Mucosa of rectum (tissue), 2 donors: ENCODE measurements at regions not wholly inside any gene's neighbourhood (a gene's known extent, or its start where the extent isn't known, plus 50 kb on each side); places are given as distances from the start of the nearest gene placed in this dataset.
"Not testable (repeated sequence)": the region's sequence is repeated elsewhere in the genome, so short reads cannot be mapped to it uniquely, and the experiment has no call there.

ENCODE experiments used
- H3K27ac ChIP-seq, 2 donors: one replicate each; pipeline ENCODE4 v1.7.0; 2013; ENCODE audit warnings: inconsistent platforms in 2 of 2, low read depth in 2 of 2, low read length in 2 of 2
- H3K27me3 ChIP-seq, 2 donors: one replicate each; pipeline ENCODE4 v1.7.0; 2013; ENCODE audit warnings: low read length in 2 of 2; ENCODE audit not compliant: control insufficient read depth in 2 of 2, insufficient read depth in 2 of 2
- H3K36me3 ChIP-seq, 2 donors: one replicate each; pipeline ENCODE4 v1.7.0; 2013; ENCODE audit warnings: low read length in 2 of 2; ENCODE audit not compliant: control insufficient read depth in 2 of 2, insufficient read depth in 2 of 2
- H3K4me1 ChIP-seq, 2 donors: one replicate each; pipeline ENCODE4 v1.7.0; 2013; ENCODE audit warnings: low read length in 2 of 2, mild to moderate bottlenecking in 1 of 2; ENCODE audit not compliant: control insufficient read depth in 2 of 2, insufficient read depth in 2 of 2
- H3K4me3 ChIP-seq, 2 donors: one replicate each; pipeline ENCODE4 v1.7.0; 2013; ENCODE audit warnings: low read length in 2 of 2
- H3K9ac ChIP-seq, 2 donors: one replicate each; pipeline ENCODE4 v1.7.0; 2013; ENCODE audit warnings: low read length in 2 of 2, low read depth in 1 of 2, mild to moderate bottlenecking in 1 of 2
- H3K9me3 ChIP-seq, 2 donors: one replicate each; pipeline ENCODE4 v1.7.0; 2013; ENCODE audit warnings: low read length in 2 of 2; ENCODE audit not compliant: control insufficient read depth in 2 of 2
- donor health status: healthy.
- donor health status: Normal muscosa, but diverticular disease.

- H3K27ac ChIP-seq, result no peak overlapping the region
- H3K4me1 ChIP-seq, result no peaks in the 10 kb centered on the region
- no peaks in the 10 kb centered on the region for H3K9me3 ChIP-seq
- no peak overlapping the region for H3K9ac ChIP-seq
- no peaks in the 10 kb centered on the region for H3K36me3 ChIP-seq
- no peak overlapping the region for H3K4me3 ChIP-seq
- peaks cover 3 to 9% of the 10 kb centered on the region in 2 donors for H3K27me3 ChIP-seq
Measured at GRCh38 chr2:236367506-236368289, 103.5 kb upstream of the ASB18 start.

GRCh38 chr2:236369661-236370062, 105.5 kb upstream of the ASB18 start:
- H3K27ac ChIP-seq, result no peak overlapping the region
- no peaks in the 10 kb centered on the region for H3K36me3 ChIP-seq

GRCh38 chr2:236370847-236371409, 106.7 kb upstream of the ASB18 start:
- Histone ChIP-seq H3K36me3 (no peaks in the 10 kb centered on the region), H3K4me1 (no peaks in the 10 kb centered on the region), H3K9me3 (no peaks in the 10 kb centered on the region), H3K27ac (no peak overlapping the region), H3K4me3 (no peak overlapping the region), H3K27me3 (peaks cover 3 to 9% of the 10 kb centered on the region in 2 donors), H3K9ac (no peak overlapping the region)

More at GRCh38 chr2:236369661-236370062, 105.5 kb upstream of the ASB18 start:
- Histone ChIP-seq H3K27me3 (peaks cover 3 to 9% of the 10 kb centered on the region in 2 donors), H3K9ac (no peak overlapping the region), H3K4me1 (no peaks in the 10 kb centered on the region), H3K4me3 (no peak overlapping the region), H3K9me3 (no peaks in the 10 kb centered on the region)

GRCh38 chr2:236375973-236376476, 111.8 kb upstream of the ASB18 start:
- Histone ChIP-seq H3K4me3 (no peak overlapping the region), H3K27ac (no peak overlapping the region), H3K36me3 (no peaks in the 10 kb centered on the region)

GRCh38 chr2:236376566-236377244, 112.5 kb upstream of the ASB18 start:
- Histone ChIP-seq H3K4me1 (no peaks in the 10 kb centered on the region), H3K27ac (no peak overlapping the region), H3K9ac (no peak overlapping the region), H3K9me3 (no peaks in the 10 kb centered on the region), H3K36me3 (no peaks in the 10 kb centered on the region), H3K4me3 (no peak overlapping the region), H3K27me3 (no peaks in the 10 kb centered on the region)

More at GRCh38 chr2:236375973-236376476, 111.8 kb upstream of the ASB18 start:
- H3K9ac ChIP-seq, result no peak overlapping the region
- no peaks in the 10 kb centered on the region for H3K9me3 ChIP-seq
- H3K4me1 ChIP-seq, result no peaks in the 10 kb centered on the region
- H3K27me3 ChIP-seq, result no peaks in the 10 kb centered on the region

- Histone ChIP-seq H3K4me1 (no peaks in the 10 kb centered on the region), H3K9ac (no peak overlapping the region), H3K36me3 (no peaks in the 10 kb centered on the region), H3K27ac (no peak overlapping the region), H3K27me3 (no peaks in the 10 kb centered on the region), H3K9me3 (no peaks in the 10 kb centered on the region), H3K4me3 (no peak overlapping the region)
Measured at GRCh38 chr2:236380051-236380612, 115.9 kb upstream of the ASB18 start.

GRCh38 chr2:236381253-236381652, 117.0 kb upstream of the ASB18 start:
- H3K4me1 ChIP-seq, H3K9ac ChIP-seq, H3K27me3 ChIP-seq, H3K27ac ChIP-seq, H3K36me3 ChIP-seq, H3K4me3 ChIP-seq, H3K9me3 ChIP-seq: not testable (repeated sequence)

GRCh38 chr2:236389284-236390216, 125.3 kb upstream of the ASB18 start:
- not testable (repeated sequence) for H3K27ac ChIP-seq, H3K4me3 ChIP-seq

GRCh38 chr2:236393101-236393500, 128.9 kb upstream of the ASB18 start:
- no peak overlapping the region for H3K27ac ChIP-seq
- no peak overlapping the region for H3K9ac ChIP-seq
- H3K4me3 ChIP-seq, result no peak overlapping the region

More at GRCh38 chr2:236389284-236390216, 125.3 kb upstream of the ASB18 start:
- not testable (repeated sequence) for H3K27me3 ChIP-seq, H3K9me3 ChIP-seq, H3K36me3 ChIP-seq, H3K4me1 ChIP-seq, H3K9ac ChIP-seq

More at GRCh38 chr2:236393101-236393500, 128.9 kb upstream of the ASB18 start:
- Histone ChIP-seq H3K36me3 (no peaks in the 10 kb centered on the region), H3K27me3 (peaks cover 0 to 7% of the 10 kb centered on the region in 2 donors), H3K4me1 (no peaks in the 10 kb centered on the region), H3K9me3 (no peaks in the 10 kb centered on the region)
